Osteoblast (primary cell): ENCODE measurements at regions not wholly inside any gene's neighbourhood (a gene's known extent, or its start where the extent isn't known, plus 50 kb on each side); places are given as distances from the start of the nearest gene placed in this dataset.

Source experiments
- DNase-seq: peaks from one replicate; pipeline ENCODE4 v3.0.0; 2011; ENCODE audit warnings: low spot score, mixed read lengths; ENCODE audit not compliant: insufficient read length; ENCODE audit errors: missing footprints
- H2AFZ ChIP-seq: 2 replicates; pipeline ENCODE4 v1.6.0; 2011; ENCODE audit warnings: mild to moderate bottlenecking, low read length
- H3K27ac ChIP-seq: 2 replicates; pipeline ENCODE4 v1.5.1; 2011; ENCODE audit warnings: mild to moderate bottlenecking, low read depth, low read length, moderate library complexity
- H3K27me3 ChIP-seq: 2 replicates; pipeline ENCODE4 v1.6.0; 2012; ENCODE audit warnings: mild to moderate bottlenecking, control low read depth, inconsistent platforms, low read length, moderate library complexity; ENCODE audit not compliant: insufficient read depth
- H3K36me3 ChIP-seq: 2 replicates; pipeline ENCODE4 v1.5.1; 2011; ENCODE audit warnings: mild to moderate bottlenecking, low read length, control low read depth, moderate library complexity; ENCODE audit not compliant: insufficient read depth
- H3K4me1 ChIP-seq: 2 replicates; pipeline ENCODE4 v1.5.1; 2011; ENCODE audit warnings: mild to moderate bottlenecking, low read length, control low read depth, moderate library complexity; ENCODE audit not compliant: insufficient read depth
- H3K4me2 ChIP-seq: 2 replicates; pipeline ENCODE4 v1.6.0; 2011; ENCODE audit warnings: mild to moderate bottlenecking, low read length; ENCODE audit not compliant: insufficient read depth
- H3K4me3 ChIP-seq: fragments of 200-600 bp; sonication (generic); 3 replicates; pipeline ENCODE4 v1.5.1; 2012; ENCODE audit warnings: mild to moderate bottlenecking, low read length, inconsistent platforms; ENCODE audit not compliant: insufficient read depth
- H3K79me2 ChIP-seq: 2 replicates; pipeline ENCODE4 v1.6.0; 2012; ENCODE audit warnings: mild to moderate bottlenecking, low read length, control low read depth, inconsistent platforms; ENCODE audit not compliant: insufficient read depth
- H3K9me3 ChIP-seq: 2 replicates; pipeline ENCODE4 v1.5.1; 2011; ENCODE audit warnings: low read depth, low read length, control low read depth
- H4K20me1 ChIP-seq: 2 replicates; pipeline ENCODE4 v1.6.0; 2012; ENCODE audit warnings: mild to moderate bottlenecking, low read length, control low read depth; ENCODE audit not compliant: insufficient read depth
- TF ChIP-seq, protein P1 (sequence below): IDR thresholded peaks from 2 replicates; pipeline ENCODE4 v1.5.1; 2011; ENCODE audit warnings: mild to moderate bottlenecking, low read depth, low read length, moderate library complexity; ENCODE audit errors: extremely low read depth

DNA sequence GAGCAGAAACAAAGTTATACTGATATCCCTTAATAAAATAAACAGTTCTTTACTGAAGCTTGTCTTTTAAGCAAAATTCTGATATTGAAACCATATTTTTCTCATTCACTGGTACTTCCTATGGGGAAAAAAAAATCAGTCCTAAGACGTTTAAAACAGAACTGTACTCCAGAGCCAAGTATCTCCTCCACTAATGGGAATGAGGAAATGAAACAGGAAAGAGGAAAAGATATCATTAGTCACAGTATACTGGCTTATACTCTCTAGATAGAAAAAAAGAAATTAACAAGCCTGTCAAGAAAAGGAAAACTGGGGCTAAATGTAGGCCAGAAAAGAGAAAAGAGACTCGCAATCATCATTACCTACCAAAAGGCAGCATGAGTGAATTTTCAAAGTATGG lies 252.7 kb downstream of the CENPC start:
- no peak overlapping the region for H3K27ac ChIP-seq
- no peak overlapping the region for H3K4me3 ChIP-seq

DNA sequence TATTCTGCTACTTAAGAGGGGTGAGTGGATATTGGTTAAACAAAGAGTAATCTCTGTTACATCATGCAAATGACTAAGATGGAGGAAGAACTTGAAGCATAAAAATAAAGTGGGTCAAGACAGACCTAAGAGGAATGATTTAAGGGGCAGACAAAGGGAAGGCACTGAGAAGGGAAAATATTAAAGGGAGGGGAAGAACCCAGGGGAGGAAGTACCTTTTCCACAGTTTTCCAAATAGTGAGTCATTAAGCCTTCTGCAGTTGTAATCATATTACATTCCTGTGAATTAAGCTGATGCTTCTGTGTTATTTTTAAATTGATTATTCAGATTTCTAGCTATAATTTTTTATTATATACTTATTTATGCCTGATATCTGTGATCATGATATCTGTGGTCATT lies 253.3 kb downstream of the CENPC start:
- Histone ChIP-seq H3K9me3 (no peaks in the 10 kb centered on the region), H3K27me3 (no peaks in the 10 kb centered on the region), H4K20me1 (no peaks in the 10 kb centered on the region), H3K4me2 (no peak overlapping the region), H3K4me1 (no peaks in the 10 kb centered on the region), H3K79me2 (no peaks in the 10 kb centered on the region), H3K36me3 (no peaks in the 10 kb centered on the region), H3K27ac (no peak overlapping the region), H3K4me3 (no peak overlapping the region), H2AFZ (no peak overlapping the region)
- TF ChIP-seq, protein P1, sequence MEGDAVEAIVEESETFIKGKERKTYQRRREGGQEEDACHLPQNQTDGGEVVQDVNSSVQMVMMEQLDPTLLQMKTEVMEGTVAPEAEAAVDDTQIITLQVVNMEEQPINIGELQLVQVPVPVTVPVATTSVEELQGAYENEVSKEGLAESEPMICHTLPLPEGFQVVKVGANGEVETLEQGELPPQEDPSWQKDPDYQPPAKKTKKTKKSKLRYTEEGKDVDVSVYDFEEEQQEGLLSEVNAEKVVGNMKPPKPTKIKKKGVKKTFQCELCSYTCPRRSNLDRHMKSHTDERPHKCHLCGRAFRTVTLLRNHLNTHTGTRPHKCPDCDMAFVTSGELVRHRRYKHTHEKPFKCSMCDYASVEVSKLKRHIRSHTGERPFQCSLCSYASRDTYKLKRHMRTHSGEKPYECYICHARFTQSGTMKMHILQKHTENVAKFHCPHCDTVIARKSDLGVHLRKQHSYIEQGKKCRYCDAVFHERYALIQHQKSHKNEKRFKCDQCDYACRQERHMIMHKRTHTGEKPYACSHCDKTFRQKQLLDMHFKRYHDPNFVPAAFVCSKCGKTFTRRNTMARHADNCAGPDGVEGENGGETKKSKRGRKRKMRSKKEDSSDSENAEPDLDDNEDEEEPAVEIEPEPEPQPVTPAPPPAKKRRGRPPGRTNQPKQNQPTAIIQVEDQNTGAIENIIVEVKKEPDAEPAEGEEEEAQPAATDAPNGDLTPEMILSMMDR = no peak
- no peak for DNase-seq

More for the DNA sequence above, 252.7 kb downstream of the CENPC start:
- no peaks in the 10 kb centered on the region for H3K36me3 ChIP-seq
- no peaks in the 10 kb centered on the region for H3K79me2 ChIP-seq
- DNase-seq = no peak
- H4K20me1 ChIP-seq = no peaks in the 10 kb centered on the region
- no peaks in the 10 kb centered on the region for H3K9me3 ChIP-seq
- TF ChIP-seq, protein P1 = no peak
- no peak overlapping the region for H3K4me2 ChIP-seq
- no peak overlapping the region for H2AFZ ChIP-seq
- no peaks in the 10 kb centered on the region for H3K27me3 ChIP-seq
- no peaks in the 10 kb centered on the region for H3K4me1 ChIP-seq

DNA sequence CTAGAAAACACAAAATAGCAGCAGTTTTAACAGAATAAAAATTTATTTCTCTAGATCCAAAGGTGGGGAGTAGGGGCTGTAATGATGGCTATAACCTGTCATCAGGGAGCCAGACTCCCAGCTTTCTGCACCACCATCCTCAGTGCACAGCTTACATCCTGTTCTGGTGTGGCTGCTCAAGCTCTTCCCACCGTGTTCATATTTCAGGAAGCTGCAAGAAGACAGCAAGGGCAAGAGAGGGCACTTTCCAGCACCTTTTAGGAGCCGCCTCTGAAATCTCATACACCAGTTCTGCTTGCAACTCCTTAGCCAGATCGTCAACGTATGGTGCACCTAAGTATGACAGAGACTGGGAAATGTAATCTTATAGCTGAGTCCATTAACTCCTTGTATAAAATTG lies 253.7 kb downstream of the CENPC start:
- H3K4me2 ChIP-seq = no peak overlapping the region

DNA sequence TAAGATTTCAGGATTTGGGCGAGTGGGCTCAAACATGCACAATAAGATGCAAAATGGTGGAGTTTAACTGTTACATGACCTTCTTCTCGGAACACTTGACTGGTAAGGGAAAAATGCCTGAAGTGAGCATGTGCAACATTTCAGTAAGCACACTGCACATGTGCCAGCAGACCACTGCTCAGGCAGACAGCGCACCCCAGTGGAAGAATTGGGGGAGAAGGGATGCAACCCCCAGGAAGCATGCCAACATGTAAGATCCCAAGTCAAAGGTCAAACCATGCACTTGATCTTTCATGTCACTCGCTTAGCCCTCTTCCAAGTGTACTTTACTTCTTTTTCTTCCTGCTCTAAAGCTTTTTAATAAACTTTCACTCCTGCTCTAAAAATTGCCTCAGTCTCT lies 256.3 kb downstream of the CENPC start:
- no peaks in the 10 kb centered on the region for H3K9me3 ChIP-seq
- H3K4me3 ChIP-seq = no peak overlapping the region
- no peak overlapping the region for H3K27ac ChIP-seq
- H4K20me1 ChIP-seq = no peaks in the 10 kb centered on the region
- H3K36me3 ChIP-seq = no peaks in the 10 kb centered on the region
- DNase-seq = no peak
- no peaks in the 10 kb centered on the region for H3K79me2 ChIP-seq
- H2AFZ ChIP-seq = no peak overlapping the region
- H3K4me1 ChIP-seq = no peaks in the 10 kb centered on the region
- H3K27me3 ChIP-seq = no peaks in the 10 kb centered on the region
- TF ChIP-seq, protein P1 = no peak
- no peak overlapping the region for H3K4me2 ChIP-seq

More for the DNA sequence above, 253.7 kb downstream of the CENPC start:
- no peak for DNase-seq
- H3K9me3 ChIP-seq = no peaks in the 10 kb centered on the region
- no peak overlapping the region for H3K27ac ChIP-seq
- no peak overlapping the region for H2AFZ ChIP-seq
- no peaks in the 10 kb centered on the region for H3K79me2 ChIP-seq
- no peaks in the 10 kb centered on the region for H3K27me3 ChIP-seq
- no peaks in the 10 kb centered on the region for H4K20me1 ChIP-seq
- H3K4me3 ChIP-seq = no peak overlapping the region
- no peaks in the 10 kb centered on the region for H3K36me3 ChIP-seq
- TF ChIP-seq, protein P1 = no peak
- H3K4me1 ChIP-seq = no peaks in the 10 kb centered on the region
